Stimulated activated naive CD8-positive, alpha-beta T cell treated with anti-CD3 and anti-CD28 coated beads, Interleukin-15, Interleukin-2, amounts not matched to agents 100 U/mL and 50 U/mL, for 24 hours (primary cell): ENCODE measurements at regions not wholly inside any gene's neighbourhood (a gene's known extent, or its start where the extent isn't known, plus 50 kb on each side); places are given as distances from the start of the nearest gene placed in this dataset.

Experiments
- ATAC-seq: fragments of 150-1000 bp; cut with Tn5 transposase; one replicate; pipeline ENCODE4 v1.10.0; 2021
- DNase-seq: peaks from one replicate; pipeline ENCODE4 v3.0.0; 2021

DNA sequence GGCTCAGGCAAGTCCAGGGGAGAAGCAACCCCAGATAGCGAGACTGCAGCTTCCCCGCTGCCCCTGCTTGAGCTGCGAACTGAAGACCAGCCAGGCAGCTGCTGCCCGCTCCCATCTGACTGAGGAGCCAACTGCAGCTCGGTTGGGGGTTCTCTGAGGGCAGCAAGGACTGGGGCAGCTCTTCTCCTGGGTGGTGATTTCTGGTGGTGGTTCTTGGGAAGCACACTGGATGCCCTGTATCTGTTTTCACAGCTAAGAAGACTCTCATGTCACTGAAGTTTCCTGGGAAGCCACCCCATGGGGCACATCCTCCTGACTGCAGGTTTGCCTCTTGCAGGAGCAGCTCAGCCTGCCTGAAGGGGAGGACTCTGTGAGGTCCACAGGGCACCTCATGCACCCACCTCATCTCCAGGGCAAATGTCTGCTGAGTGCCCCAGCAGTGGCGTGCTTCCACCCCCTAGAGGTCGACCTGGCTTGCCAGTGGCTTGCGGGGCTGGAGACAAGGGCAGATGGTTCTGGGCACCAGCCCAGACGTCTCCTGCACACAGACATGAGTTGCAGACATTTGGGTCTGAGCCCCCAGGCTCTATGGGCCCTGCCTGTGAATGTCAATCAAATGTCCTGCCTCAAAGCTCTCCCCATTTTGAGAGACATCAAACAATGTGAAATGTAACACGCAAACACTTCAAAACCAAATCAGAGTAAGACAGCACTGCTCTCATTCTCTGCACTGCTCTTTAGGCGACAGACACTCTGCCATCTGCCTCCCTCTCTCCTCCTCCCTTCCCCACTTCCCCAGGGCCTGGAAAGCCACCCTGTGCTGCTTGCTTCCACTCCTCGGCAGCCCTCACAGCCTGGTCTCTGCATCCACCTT, 800.9 kb downstream of the BRD1 start:
- ATAC-seq: no peak

DNA sequence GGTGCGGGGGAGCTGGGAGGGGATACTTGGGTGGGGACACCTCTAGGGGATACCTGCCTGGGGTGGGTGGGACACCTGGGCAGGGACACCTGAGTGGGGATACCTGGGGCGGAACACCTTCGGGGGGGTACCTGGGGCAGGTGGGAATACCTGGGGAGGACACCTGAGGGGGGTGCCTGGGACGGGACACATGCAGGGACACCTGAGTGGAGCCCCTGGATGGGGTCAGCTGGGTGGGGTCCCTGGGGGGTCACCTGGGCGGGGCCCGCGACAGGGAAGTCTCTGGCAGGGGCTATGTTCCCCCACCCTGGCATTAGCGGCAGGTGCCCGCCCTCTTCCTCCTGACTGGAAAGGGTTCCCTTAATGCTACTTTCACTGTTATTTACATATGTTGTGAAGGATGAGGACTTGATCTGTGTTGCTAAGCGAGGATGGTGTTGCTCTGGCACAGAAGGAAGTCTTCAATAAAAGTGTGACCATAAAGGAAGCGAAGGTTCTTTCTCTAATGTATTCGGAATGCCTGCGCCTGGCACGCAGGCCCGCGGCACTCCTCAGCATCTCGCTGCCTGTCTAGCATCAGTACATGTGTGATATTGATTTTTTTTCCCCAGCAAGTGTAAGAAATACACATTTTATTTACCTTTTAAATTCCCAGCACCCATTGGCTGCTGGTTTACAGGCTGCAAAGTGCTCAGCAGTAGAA, 801.7 kb downstream of the BRD1 start:
- ATAC-seq: no peak
- DNase-seq: no peak

More for the DNA sequence above, 800.9 kb downstream of the BRD1 start:
- no peak for DNase-seq

DNA sequence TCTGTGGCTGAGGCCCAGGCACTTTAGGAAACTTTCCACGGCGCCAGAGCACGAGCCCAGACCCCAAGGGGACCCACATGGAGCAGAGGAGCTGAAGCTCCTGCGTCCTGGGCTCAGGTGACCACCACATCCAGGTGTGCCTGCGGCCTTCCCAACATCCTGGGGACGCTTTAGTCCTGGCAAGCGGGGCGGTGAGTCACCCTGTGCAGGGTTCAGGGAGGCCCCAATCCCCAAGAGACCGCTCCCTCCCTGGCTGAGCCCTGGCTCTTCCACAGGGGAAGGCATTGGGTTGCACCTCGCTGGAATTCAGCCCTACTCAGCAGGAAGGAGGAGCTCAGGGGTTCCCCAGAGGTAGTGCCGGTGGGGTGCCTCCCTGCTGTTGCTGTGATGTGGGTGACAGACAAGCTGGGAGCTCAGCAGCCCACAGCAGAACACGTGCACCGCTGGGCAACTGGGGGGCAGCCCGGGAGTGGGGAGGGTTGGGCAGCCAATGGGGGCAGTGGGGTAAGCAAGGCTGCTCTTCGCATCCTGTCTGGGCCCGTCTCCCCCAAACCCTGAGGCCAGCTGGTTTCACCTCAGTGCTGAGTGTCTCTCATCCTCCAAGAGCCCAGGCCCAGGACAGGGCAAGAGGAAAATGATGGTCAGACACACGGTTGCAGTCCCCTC, 802.8 kb downstream of the BRD1 start:
- DNase-seq (no peak), ATAC-seq (no peak)

DNA sequence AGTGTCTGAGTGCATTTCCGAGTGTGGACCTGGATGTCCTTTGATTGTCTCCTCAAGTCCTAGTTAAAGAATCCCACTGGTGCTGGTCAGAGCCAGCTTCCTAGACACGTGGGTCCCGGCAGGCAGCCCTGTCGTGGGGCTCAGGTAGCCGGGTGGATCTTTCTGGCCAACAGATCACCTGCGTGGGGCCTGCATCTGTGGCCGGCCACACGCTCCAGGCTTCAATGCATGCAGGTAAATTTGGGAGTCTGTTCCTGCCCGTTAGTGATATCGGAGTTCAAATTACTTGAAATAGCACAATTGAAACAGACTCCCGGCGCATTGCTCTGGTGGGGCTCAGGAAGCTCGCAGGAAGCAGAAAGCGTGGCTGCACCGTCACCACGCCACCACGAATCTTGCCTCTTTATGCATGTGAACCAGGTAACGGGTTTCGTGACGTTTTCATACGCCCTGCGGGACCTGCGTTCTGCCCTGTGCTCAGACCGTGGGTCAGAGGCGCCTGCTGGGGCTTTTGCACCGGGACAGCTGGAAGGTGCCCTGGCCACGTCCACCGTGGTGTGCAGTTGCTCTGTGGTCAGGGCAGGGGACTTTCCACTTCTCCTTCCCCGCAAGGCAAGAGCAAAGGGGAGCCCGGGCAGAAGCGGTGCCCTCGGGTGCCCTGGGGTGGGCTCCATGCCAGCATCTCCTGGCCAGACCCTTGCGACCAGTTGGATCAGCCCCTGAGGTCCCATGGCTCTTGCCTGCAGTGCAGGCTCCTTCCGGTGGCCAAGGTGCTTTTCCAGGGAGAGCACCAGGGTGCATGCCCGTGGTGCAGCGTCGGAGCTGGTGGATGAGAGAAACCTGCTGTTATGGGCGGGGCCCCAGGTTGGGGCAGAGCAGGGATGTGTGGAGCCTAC, 803.5 kb downstream of the BRD1 start:
- ATAC-seq: no peak

DNA sequence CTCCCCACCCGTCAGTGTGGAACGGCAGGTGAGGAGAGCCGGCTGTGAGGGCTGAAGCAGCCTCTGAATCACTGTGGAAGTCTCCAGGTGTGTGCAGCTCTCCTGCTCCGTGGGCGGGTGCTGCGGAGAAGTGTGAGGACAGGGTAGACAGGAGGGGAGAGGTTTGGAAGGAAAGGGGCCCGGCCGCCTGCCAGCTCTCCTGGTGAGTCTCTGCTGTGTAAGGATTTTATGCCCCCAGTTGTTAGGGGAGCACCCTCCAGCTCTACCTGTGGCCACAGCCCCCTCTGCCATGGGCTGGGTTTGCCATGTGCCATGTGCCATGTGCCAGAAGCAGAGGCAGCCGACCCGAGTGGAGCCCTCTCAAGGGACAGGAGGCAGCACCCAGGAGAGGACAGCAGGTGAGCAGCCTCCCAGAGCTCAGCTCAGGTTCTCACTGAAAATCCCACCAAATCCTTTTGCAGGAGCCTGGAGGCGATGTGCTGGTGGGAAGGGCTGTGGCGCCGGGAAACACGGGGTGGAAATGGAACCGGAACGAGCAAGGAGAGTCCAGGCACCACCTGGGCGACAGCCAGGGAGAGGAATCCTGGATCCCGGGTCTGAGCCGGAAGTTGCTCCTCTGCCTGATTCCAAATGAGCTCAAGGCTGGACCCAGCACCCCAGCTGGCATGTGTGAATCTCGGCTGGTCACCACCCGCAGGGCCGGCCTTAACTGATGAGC, 804.4 kb downstream of the BRD1 start:
- no peak for DNase-seq

More for the DNA sequence above, 803.5 kb downstream of the BRD1 start:
- DNase-seq: no peak

DNA sequence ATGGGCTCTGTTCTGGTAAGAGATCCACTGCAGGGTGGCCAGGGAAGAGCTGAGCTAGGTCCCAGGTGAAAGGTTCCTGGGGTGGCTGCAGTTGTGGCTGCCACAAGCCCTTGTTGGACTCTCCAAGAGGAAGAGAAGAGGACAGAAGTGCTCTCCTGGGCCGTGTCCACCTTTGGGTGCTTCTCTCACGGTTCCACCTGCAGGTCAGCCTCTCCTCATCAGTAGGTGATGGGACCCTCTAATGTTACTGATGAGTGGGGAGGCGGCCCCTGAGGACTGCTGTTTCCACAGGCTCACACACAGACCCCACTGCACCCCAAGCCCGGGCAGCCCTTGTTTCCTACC, 804.9 kb downstream of the BRD1 start:
- no peak for DNase-seq
- ATAC-seq: no peak

More for the DNA sequence above, 804.4 kb downstream of the BRD1 start:
- ATAC-seq: no peak

DNA sequence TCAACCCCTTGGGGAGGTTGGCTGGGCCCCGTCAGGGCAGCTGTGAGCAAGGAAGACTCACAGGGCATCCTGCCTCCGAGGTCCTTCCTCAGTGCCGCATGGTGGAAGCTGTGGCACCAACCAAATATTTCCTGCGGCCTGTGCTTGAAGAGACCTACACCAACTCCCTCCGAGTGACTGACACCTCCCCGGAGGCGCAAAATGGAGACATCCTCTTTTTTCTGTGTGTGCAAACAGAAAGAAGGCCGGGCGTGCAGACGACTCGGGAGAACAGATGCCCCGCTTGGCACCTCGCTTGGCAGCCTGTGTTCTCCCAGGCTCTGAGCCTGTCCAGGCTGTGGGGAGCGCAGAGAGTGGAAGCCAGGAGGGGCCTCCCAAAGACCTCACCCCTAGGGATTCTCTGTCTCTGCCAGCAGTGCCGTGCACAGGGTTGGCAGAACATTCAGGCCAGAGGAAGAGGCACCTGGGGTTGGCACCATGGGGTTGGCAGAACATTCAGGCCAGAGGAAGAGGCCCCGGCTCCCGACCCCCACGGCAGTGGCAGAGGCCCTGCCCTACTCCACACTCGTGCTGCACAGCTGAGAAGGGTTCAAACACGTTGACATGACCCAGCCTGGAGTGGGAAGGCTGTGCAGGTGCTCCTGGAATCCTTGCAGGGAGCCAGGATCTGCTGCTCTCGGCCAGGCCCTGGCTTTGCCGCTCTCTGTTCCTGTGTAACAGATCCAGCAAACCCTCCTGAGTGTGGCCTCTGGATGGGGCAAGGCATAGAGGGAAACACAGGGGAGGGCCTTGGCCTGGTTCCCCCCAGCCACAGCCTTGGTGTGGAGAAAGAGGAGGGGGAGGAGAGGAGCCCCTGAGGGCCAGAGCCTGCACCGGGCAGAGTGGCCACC, 805.5 kb downstream of the BRD1 start:
- ATAC-seq (no peak), DNase-seq (no peak)

DNA sequence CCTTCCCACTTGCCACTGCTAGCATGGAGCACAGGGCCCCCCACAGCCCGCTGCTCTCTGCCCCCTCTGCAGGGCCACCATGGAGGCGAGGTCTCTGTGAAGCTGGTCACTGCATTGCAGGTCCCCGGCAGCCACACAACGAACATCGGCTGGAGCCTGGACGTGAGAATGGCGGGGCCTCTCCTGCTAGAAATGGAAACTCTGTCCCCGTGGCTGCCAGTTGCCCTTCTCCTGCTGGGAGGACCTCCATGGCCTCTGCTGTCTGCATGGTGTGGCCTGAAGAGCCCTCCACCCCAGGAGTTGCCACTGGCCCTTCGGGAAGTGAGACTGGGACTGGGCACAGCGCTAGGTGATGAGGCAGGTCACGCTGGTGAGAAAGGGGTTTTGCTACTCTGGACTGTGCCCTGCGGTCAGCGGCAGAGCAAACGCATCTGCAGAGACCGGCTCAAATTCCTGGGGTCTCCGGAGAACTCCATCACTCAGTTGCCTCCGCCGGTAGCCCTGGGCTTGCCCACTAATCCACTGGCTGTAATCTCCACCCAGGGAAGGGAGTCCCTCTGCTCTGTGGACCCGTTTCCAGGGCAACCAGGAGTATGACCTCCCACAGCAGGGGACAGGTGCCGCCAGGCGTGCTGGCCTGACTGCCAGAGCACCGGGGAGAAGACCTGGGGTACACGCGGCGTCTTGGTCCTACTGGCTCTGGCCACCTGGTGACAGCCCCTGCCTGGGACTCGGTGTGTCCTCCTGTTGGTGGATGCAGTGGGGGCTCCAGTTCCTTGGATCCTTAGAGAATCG, 806.3 kb downstream of the BRD1 start:
- ATAC-seq (no peak), DNase-seq (no peak)

DNA sequence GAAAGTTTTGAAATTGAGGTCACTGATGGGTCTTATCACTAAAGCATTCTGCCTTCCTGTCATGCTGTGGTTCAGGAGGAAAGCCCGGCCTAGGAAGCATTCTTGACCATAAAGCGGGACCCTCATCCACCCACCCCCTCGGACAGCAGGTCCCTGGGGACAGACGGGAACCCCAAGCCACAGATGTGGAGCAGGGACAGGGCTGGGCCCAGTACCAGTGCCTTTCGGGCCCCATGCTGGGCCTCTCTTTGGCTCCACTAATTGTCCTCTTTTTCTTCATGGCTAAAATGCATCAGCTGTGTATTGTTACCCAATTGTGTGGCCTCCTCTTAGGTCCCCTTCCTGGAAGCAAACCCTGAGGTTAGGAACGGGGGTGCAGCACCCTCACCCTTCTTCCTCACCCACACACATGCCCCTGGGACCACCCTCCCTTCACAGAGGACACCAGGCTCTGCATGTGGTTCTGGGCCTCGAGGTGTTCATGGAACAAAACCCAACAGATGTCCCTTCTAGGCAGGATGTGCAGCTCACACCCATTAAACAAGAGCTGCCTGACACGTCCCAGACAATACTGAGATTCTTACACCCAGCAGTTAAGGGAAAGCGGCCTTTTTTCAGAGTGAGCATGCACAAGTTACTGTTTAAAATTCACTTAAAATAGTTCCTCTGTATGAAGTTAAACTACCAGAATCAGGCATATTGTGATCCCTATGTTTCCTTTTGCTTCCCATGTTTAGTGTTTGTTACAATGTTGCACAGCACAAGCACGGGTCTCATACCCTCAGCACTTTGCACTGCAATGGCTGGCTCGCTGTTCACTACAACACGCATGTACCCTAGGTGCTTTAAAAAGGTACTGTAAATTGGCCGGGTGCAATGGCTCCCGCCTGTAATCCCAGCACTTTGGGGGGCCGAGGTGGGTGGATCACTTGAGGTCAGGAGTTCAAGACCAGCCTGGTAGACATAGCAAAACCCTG, 807.6 kb downstream of the BRD1 start:
- DNase-seq (no peak), ATAC-seq (no peak)

DNA sequence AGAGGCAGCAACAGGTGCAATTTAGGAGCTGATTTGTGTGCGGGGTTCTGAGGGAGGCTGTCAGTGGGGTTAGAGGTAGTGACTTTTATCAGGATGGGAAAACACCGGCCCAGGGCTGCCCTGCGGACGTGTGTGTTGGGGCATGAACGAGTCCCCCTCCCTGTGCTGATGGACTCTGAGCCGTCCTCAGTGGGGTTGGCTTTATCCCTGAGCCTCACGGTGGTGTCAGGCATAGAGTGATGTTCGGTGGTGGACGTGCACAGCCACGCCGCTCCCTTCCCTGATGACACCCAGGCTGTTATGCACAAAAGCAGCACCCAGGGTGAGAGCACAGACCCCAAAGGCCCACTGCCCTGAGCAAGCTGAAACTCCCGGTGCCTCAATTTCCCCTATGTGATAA, 809.1 kb downstream of the BRD1 start:
- ATAC-seq (no peak), DNase-seq (no peak)

DNA sequence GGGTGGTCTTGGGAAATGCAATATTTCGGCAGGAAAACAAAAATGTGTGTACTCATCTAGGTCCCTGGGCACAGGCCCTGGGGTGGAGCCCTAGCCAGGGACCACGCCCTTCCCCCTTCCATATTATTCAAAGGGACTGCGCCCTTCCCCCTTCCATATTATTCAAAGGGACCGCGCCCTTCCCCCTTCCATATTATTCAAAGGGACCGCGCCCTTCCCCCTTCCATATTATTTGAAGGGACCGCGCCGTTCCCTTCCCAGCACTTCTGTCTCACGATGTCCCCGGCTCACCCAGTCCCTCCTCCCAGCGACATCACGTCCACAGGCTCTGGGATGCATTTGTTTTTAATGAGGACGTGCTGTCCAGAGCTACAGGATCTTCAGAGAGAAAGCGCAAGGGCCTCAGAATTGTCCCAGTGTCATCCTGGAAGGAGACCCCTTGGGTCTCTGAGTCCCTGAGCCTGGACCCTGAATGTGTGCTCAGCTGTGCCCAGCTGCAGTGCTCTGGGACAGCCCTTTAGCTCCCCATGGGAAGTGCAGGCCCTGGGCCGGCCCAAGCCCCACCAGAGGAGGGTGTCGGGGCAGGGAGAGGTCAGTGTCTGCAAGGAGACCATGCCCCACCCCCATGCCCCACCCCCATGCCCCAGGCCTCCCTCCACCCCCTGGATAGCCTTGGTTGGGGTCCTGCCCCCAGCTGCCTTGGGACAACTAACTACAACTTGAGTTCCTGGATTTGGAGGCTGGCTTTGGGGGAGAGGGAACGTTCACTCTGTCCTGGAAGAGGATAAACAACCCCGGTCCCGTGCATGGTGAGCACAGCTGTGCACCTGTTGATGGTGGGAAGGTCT, 810.0 kb downstream of the BRD1 start:
- ATAC-seq (no peak), DNase-seq (no peak)

DNA sequence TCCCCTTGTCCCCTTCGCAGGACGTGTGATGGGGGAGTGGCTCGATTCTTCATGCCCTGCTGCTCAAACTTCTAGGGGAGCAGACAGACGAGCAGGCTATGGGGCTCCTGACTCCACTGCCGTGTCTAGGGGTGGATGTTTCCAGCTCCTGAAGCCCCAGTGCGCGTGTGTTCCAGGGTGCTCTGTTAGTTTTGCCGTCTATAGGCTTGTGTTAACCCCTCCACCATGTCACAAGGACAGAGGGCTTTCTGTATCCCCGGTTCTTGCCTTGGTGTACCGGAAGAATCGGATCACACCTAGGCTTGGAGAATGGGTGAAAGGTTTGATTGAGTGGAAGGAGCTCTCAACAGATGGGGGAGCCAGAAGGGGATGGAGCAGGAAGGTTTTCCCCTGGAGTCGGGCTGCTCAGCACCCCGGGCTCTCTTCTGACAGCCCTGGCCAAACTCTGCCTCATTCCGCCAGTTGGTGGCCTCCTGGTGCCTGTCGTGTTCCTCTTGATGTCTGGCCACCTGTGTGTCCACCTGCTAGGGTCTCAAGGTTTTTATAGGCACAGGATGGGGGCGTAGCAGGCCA, 810.7 kb downstream of the BRD1 start:
- no peak for DNase-seq

DNA sequence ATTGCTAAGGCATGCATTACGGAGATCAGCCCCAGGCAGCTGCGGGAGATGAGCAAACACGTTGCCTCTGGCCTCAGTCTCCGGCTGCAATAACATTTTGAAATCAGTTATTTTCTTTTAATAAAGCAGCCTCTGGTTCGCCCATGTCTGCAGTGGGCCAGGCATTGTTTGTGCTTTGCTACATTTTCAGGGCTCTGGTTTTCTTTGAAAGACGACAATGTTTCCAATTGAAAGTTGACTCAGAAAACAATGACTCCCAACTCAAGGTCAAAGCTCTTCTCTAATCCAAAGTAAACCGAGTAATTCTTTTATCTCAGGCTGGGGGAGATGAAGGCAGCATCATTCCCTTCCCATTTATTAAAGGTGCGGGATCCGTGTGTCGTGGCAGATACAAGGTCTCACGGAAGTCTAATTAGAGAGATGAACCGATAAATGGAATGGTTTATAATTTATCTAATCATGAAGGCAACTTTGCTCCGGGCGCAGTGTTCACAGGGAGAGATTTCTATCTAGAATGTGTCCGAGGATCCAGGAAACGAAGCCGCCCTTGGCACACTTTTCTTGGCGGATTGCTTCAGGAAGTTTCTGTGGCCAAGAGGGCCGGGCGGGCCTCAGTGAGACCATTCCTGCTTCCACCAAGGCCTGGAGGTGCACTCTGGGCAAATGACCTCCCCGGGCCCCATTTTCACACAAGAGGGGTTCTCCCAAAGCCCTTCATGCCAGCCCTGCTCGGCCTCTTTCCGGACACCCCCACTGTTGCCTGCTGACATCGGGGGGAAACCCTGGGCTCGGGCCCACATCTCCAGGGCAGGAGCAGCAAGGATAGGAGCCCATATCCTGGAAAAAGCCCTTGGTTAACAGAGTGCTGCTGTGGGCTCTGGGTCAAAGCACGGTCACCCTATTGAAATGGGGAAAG, 811.4 kb downstream of the BRD1 start:
- no peak for ATAC-seq
- no peak for DNase-seq

More for the DNA sequence above, 810.7 kb downstream of the BRD1 start:
- no peak for ATAC-seq

DNA sequence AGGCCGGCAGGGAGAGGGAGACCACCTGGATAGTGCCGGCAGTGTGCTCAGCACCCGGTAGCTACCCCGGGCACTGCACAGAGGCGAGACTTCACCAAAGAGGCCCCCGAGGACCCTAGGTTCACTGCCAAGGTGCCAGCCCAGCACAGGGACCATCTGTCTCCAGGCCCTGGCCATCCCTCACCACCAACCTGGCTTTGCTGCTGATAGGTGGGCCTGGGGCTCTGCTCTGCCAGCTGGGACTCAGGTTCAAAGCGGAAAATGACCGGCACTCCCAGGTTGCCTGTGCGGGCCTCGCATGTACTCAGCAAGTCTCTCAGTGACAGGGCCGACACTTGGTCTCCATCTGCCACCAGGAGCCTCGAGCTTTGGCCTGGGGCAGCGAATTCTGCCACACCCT, 812.2 kb downstream of the BRD1 start:
- ATAC-seq (no peak), DNase-seq (no peak)
